ENCODE measurements at regions not wholly inside any gene's neighbourhood (a gene's known extent, or its start where the extent isn't known, plus 50 kb on each side); places are given as distances from the start of the nearest gene placed in this dataset.

DNA sequence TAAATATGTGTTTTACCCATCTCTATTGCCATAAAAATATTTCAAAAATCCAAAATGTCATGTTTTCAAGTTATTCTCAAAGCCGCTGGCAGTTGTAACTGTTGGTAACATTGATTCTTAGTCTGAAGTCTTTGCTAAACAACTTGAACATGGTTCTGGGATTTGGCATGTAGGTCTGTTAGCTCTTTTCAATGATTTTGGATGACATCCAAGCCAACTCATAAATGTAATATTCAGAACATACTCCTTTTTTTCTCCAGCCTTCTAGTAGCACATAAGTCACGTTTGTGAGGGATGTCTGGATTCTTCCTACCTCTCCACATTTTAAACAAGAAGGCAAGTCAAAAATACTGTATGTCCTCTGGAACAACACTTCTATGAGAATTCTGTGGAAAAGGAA lies 305.3 kb downstream of the PRR32 start:
- TF ChIP-seq, protein P1, sequence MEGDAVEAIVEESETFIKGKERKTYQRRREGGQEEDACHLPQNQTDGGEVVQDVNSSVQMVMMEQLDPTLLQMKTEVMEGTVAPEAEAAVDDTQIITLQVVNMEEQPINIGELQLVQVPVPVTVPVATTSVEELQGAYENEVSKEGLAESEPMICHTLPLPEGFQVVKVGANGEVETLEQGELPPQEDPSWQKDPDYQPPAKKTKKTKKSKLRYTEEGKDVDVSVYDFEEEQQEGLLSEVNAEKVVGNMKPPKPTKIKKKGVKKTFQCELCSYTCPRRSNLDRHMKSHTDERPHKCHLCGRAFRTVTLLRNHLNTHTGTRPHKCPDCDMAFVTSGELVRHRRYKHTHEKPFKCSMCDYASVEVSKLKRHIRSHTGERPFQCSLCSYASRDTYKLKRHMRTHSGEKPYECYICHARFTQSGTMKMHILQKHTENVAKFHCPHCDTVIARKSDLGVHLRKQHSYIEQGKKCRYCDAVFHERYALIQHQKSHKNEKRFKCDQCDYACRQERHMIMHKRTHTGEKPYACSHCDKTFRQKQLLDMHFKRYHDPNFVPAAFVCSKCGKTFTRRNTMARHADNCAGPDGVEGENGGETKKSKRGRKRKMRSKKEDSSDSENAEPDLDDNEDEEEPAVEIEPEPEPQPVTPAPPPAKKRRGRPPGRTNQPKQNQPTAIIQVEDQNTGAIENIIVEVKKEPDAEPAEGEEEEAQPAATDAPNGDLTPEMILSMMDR (IDR thresholded peaks at IDR 0.05 in 2 of 3, conservative IDR thresholded peaks at IDR 0.05 in 1 of 3; ENCODE audit: borderline replicate concordance in 1 of 3, insufficient read depth in 1 of 3, low read depth in 2 of 3, low read length in 2 of 3), result no peak
- TF ChIP-seq, protein P2, sequence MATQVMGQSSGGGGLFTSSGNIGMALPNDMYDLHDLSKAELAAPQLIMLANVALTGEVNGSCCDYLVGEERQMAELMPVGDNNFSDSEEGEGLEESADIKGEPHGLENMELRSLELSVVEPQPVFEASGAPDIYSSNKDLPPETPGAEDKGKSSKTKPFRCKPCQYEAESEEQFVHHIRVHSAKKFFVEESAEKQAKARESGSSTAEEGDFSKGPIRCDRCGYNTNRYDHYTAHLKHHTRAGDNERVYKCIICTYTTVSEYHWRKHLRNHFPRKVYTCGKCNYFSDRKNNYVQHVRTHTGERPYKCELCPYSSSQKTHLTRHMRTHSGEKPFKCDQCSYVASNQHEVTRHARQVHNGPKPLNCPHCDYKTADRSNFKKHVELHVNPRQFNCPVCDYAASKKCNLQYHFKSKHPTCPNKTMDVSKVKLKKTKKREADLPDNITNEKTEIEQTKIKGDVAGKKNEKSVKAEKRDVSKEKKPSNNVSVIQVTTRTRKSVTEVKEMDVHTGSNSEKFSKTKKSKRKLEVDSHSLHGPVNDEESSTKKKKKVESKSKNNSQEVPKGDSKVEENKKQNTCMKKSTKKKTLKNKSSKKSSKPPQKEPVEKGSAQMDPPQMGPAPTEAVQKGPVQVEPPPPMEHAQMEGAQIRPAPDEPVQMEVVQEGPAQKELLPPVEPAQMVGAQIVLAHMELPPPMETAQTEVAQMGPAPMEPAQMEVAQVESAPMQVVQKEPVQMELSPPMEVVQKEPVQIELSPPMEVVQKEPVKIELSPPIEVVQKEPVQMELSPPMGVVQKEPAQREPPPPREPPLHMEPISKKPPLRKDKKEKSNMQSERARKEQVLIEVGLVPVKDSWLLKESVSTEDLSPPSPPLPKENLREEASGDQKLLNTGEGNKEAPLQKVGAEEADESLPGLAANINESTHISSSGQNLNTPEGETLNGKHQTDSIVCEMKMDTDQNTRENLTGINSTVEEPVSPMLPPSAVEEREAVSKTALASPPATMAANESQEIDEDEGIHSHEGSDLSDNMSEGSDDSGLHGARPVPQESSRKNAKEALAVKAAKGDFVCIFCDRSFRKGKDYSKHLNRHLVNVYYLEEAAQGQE (IDR thresholded peaks at IDR 0.05; ENCODE audit: low read depth), result no peak
- TF ChIP-seq YY1 (IDR thresholded peaks at IDR 0.05; ENCODE audit: extremely low read depth, insufficient replicate concordance, low read depth, low read length), result no peak

All from HCT116 (cell line).